GM13976 (cell line): ENCODE measurements at regions not wholly inside any gene's neighbourhood (a gene's known extent, or its start where the extent isn't known, plus 50 kb on each side); places are given as distances from the start of the nearest gene placed in this dataset.
"Not testable (repeated sequence)": the region's sequence is repeated elsewhere in the genome, so short reads cannot be mapped to it uniquely, and the experiment has no call there.

Experiments used
- DNase-seq: peaks from one replicate; pipeline ENCODE4 v3.0.0; 2012; ENCODE audit warnings: low spot score
- CTCF ChIP-seq: IDR thresholded peaks from 2 replicates; pipeline ENCODE4 v1.5.1; 2012; ENCODE audit warnings: borderline replicate concordance, mild to moderate bottlenecking; ENCODE audit not compliant: insufficient read depth; ENCODE audit errors: extremely low read depth, missing control alignments, control extremely low read depth
- in situ Hi-C: fragments of 300-500 bp; cut with MboI; formaldehyde crosslinking; loops from one replicate; pipeline ENCODE4 v1.12.0; 2022; ENCODE audit warnings: low sequenced_read_pairs, mixed read lengths, inconsistent platforms; ENCODE audit not compliant: unreplicated experiment

DNA sequence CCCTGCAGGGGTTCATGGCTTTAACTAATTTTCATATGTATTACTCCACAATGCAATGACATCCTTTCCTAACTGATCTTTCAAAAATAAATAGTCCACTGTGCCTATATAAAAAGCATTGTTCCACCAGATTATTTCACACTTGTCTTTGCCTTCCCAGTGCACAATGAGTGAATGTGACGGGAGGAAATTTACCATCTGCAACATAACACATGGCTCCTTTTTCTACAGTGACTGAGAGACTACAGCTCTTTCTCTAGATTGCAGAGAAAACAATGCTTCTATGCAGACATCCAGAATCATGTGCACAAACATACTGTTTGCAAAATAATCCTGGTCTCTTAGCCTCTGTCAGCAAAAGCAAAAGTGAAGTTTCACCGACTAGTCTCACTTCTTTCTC is 483.7 kb upstream of the PIK3R1 start:
- TF ChIP-seq CTCF = no peak
- in situ Hi-C loops = no loop called here
- DNase-seq = no peak

- in situ Hi-C loops = no loop called here
- TF ChIP-seq CTCF = no peak
- DNase-seq = no peak
Measured at GRCh38 chr5:67730917-67731474, 484.6 kb upstream of the PIK3R1 start.

- no peak for DNase-seq
- in situ Hi-C loops = no loop called here
- no peak for TF ChIP-seq CTCF
Measured at GRCh38 chr5:67728326-67728890, 487.1 kb upstream of the PIK3R1 start.

GRCh38 chr5:67725604-67726003 is 490.0 kb upstream of the PIK3R1 start:
- in situ Hi-C loops = no loop called here
- DNase-seq = no peak
- TF ChIP-seq CTCF = no peak

DNA sequence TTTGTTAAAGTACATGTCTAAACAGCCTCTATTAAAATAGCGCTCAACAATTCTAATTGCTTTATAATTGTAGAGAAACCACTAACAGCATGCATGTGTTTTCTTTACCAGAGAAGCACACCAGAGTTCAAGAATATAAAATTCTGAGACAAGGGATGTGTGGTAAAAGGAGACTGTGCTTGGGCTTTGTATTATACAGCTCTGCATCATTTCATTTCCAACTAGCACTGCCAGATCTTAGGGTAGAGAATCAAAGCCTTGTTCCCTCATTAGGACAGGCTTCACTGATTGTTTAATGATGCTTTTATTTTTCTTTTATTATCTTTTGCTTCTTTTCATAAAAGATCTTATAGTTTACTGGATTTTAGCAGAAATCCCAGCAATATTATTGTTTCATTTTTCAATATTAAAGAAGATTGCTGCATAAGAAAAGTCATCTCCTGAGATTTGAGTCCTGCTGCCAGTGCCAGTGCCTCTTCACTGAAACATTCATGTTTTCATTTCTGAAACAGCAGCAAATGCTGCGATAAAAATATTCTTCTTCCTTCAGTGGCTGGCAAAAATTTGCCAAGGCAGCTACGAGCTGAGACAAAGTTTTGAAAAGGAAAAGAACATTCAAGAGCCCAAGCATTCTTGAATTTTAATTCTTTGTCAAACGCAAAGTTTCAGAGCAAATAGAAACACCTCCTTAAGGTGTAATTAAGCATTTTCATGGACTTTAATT is 491.0 kb upstream of the PIK3R1 start:
- DNase-seq = no peak
- in situ Hi-C loops = no loop called here
- no peak for TF ChIP-seq CTCF

DNA sequence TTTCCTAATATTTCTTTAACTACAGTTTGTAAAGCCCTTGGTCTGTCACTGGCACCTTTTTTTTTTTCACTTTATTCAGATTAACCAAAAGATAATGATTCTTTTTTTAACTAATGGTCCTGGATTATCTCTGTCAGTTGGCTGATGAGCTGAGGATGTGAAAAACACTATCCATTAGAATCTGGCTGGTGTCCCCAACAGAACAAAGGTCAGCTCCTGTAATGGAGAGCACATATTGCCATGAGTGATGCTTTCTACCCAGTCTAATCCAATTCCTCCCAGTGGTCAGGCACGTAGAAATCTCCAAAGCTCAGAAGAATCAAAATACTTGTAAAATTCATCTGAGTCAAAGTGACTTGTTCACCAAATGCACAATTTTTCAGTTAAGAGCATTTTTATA is 491.7 kb upstream of the PIK3R1 start:
- in situ Hi-C loops = no loop called here
- TF ChIP-seq CTCF = no peak

DNA sequence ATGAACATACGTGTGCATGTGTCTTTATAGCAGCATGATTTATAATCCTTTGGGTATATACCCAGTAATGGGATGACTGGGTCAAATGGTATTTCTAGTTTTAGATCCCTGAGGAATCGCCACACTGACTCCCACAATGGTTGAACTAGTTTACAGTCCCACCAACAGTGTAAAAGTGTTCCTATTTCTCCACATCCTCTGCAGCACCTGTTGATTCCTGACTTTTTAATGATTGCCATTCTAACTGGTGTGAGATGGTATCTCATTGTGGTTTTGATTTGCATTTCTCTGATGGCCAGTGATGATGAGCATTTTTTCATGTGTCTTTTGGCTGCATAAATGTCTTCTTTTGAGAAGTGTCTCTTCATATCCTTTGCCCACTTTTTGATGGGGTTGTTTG is 493.0 kb upstream of the PIK3R1 start:
- in situ Hi-C loops, DNase-seq: not testable (repeated sequence)

More for the DNA sequence above, 491.7 kb upstream of the PIK3R1 start:
- no peak for DNase-seq
